GM23338 (cell line): ENCODE measurements at regions not wholly inside any gene's neighbourhood (a gene's known extent, or its start where the extent isn't known, plus 50 kb on each side); places are given as distances from the start of the nearest gene placed in this dataset.

Experiments used
- ATAC-seq: fragments of 200-7000 bp; cut with Tn5 transposase; 3 replicates; pipeline ENCODE4 v1.9.1; 2020
- DNase-seq: peaks from one replicate; pipeline ENCODE4 v3.0.0-alpha.2; 2015; ENCODE audit warnings: low spot score
- H2AFZ ChIP-seq: fragments of 200-600 bp; sonication (generic); 2 replicates; pipeline ENCODE4 v1.8.0; 2016; ENCODE audit warnings: antibody characterized with exemption, mild to moderate bottlenecking, moderate library complexity
- H3F3A ChIP-seq: fragments of 200-600 bp; sonication (generic); replicated peaks from 2 replicates; pipeline ENCODE4 v1.8.0; 2017; ENCODE audit warnings: antibody characterized with exemption, mixed run types, low read depth
- H3K27ac ChIP-seq: fragments of 200-600 bp; sonication (generic); 2 replicates; pipeline ENCODE4 v1.6.1; 2016; ENCODE audit warnings: low read depth
- H3K27me3 ChIP-seq: fragments of 200-600 bp; sonication (generic); 2 replicates; pipeline ENCODE4 v1.8.0; 2016; ENCODE audit warnings: mild to moderate bottlenecking, mixed run types, moderate library complexity; ENCODE audit not compliant: insufficient read depth
- H3K36me3 ChIP-seq: fragments of 200-600 bp; sonication (generic); 2 replicates; pipeline ENCODE4 v1.8.0; 2016; ENCODE audit warnings: mild to moderate bottlenecking; ENCODE audit not compliant: insufficient read depth
- H3K4me1 ChIP-seq: fragments of 200-600 bp; sonication (generic); 2 replicates; pipeline ENCODE4 v1.8.0; 2016; ENCODE audit warnings: mild to moderate bottlenecking, moderate library complexity; ENCODE audit not compliant: insufficient read depth
- H3K4me2 ChIP-seq: fragments of 200-600 bp; sonication (generic); 2 replicates; pipeline ENCODE4 v1.7.1; 2017; ENCODE audit warnings: mixed run types
- H3K4me3 ChIP-seq: fragments of 200-600 bp; sonication (generic); 2 replicates; pipeline ENCODE4 v1.6.1; 2016; ENCODE audit warnings: mixed run types
- H3K79me2 ChIP-seq: fragments of 200-600 bp; sonication (generic); replicated peaks from 2 replicates; pipeline ENCODE4 v1.8.0; 2017; ENCODE audit warnings: mild to moderate bottlenecking; ENCODE audit not compliant: insufficient read depth
- H3K9me2 ChIP-seq: fragments of 200-600 bp; sonication (generic); 2 replicates; pipeline ENCODE4 v1.8.0; 2017; ENCODE audit not compliant: insufficient read depth
- H4K20me1 ChIP-seq: fragments of 200-600 bp; sonication (generic); replicated peaks from 2 replicates; pipeline ENCODE4 v1.8.0; 2017; ENCODE audit warnings: mild to moderate bottlenecking; ENCODE audit not compliant: insufficient read depth
- H3K27ac Mint-ChIP-seq: 2 replicates; pipeline ENCODE4 v1.8.0; 2020; ENCODE audit warnings: inconsistent platforms, mild to moderate bottlenecking, moderate library complexity, mixed read lengths
- H3K27me3 Mint-ChIP-seq: 3 replicates; pipeline ENCODE4 v1.8.0; 2022; ENCODE audit warnings: low read depth, mild to moderate bottlenecking, moderate library complexity, mixed read lengths, inconsistent platforms; ENCODE audit not compliant: insufficient read depth, poor library complexity
- H3K36me3 Mint-ChIP-seq: 3 replicates; pipeline ENCODE4 v1.8.0; 2021; ENCODE audit warnings: low read depth, mild to moderate bottlenecking, inconsistent platforms, moderate library complexity, mixed read lengths
- H3K4me1 Mint-ChIP-seq: 3 replicates; pipeline ENCODE4 v1.8.0; 2020; ENCODE audit warnings: mild to moderate bottlenecking, inconsistent platforms, mixed read lengths
- H3K4me3 Mint-ChIP-seq: 3 replicates; pipeline ENCODE4 v1.8.0; 2021; ENCODE audit warnings: moderate library complexity, mild to moderate bottlenecking, inconsistent platforms, mixed read lengths
- H3K9me3 Mint-ChIP-seq: 3 replicates; pipeline ENCODE4 v1.8.0; 2020; ENCODE audit warnings: moderate library complexity, mild to moderate bottlenecking, inconsistent platforms, mixed read lengths
- CREB1 ChIP-seq: fragments of 250-450 bp; sonication (Bioruptor Pico); IDR thresholded peaks from 2 replicates; pipeline ENCODE4 v1.5.0; 2020; ENCODE audit warnings: low read depth, mild to moderate bottlenecking, moderate library complexity
- ETS1 ChIP-seq: IDR thresholded peaks from 2 replicates; pipeline ENCODE4 v1.6.1; 2016; ENCODE audit warnings: antibody characterized with exemption
- EZH2 ChIP-seq: fragments of 200-600 bp; sonication (generic); IDR thresholded peaks from one replicate; pipeline ENCODE4 v1.8.0; 2017; ENCODE audit warnings: antibody characterized with exemption, mild to moderate bottlenecking, low read depth; ENCODE audit not compliant: unreplicated experiment
- ZNF114 ChIP-seq: fragments of 250-450 bp; sonication (Bioruptor Pico); IDR thresholded peaks from 2 replicates; pipeline ENCODE4 v1.5.0; 2020; ENCODE audit warnings: mild to moderate bottlenecking, moderate library complexity
- ZNF462 ChIP-seq: fragments of 250-450 bp; sonication (Bioruptor Pico); IDR thresholded peaks from 2 replicates; pipeline ENCODE4 v1.5.0; 2020; ENCODE audit warnings: mild to moderate bottlenecking, moderate library complexity

- peaks cover 2% of the 10 kb centered on the region for H3K27me3 Mint-ChIP-seq
These were observed 439.2 kb downstream of the C6orf118 start for GRCh38 chr6:164870164-164870563.

More at GRCh38 chr6:164870164-164870563, 439.2 kb downstream of the C6orf118 start:
- peaks cover 6% of the 10 kb centered on the region for H3K4me1 Mint-ChIP-seq
- no peak for TF ChIP-seq EZH2
- TF ChIP-seq CREB1 (CRISPR knock-in tag), result no peak
- no peak for TF ChIP-seq ZNF114 (CRISPR knock-in tag)
- TF ChIP-seq ZNF462 (CRISPR knock-in tag), result no peak
- TF ChIP-seq ETS1, result no peak
- DNase-seq, result no peak
- Histone ChIP-seq H3K9me2 (peaks cover 7% of the 10 kb centered on the region; the same call in 1 of the 2 replicates), H2AFZ (no peak overlapping the region), H4K20me1 (no peaks in the 10 kb centered on the region), H3F3A (no peaks in the 10 kb centered on the region), H3K4me3 (no peak overlapping the region), H3K4me1 (no peaks in the 10 kb centered on the region), H3K79me2 (no peaks in the 10 kb centered on the region), H3K4me2 (no peak overlapping the region), H3K36me3 (no peaks in the 10 kb centered on the region), H3K27me3 (no peaks in the 10 kb centered on the region), H3K27ac (no peak overlapping the region)
- no peak overlapping the region for H3K4me3 Mint-ChIP-seq
- H3K9me3 Mint-ChIP-seq, result peaks cover 14% of the 10 kb centered on the region; the same call in 1 of the 3 replicates
- no peak overlapping the region for H3K27ac Mint-ChIP-seq
- no peak for ATAC-seq
- H3K36me3 Mint-ChIP-seq, result no peaks in the 10 kb centered on the region; the same call in 2 of the 3 replicates
